Stomach (tissue), 8 donors: ENCODE measurements at regions not wholly inside any gene's neighbourhood (a gene's known extent, or its start where the extent isn't known, plus 50 kb on each side); places are given as distances from the start of the nearest gene placed in this dataset.

Source experiments
- DNase-seq, 2 donors: peaks; one replicate each; pipeline versions ENCODE4 v3.0.0 to v3.0.0-alpha.2; 2013 to 2019
- H3K27ac ChIP-seq, 5 donors: fragments of 200-600 bp in 4 of 5; sonication (generic) in 4 of 5; one replicate each; pipeline ENCODE4 v1.5.1; 2013 to 2019; ENCODE audit warnings: mild to moderate bottlenecking in 1 of 5, moderate library complexity in 1 of 5
- H3K27me3 ChIP-seq, 3 donors: fragments of 200-600 bp; sonication (generic); one replicate each; pipeline ENCODE4 v1.5.1; 2017 to 2019; ENCODE audit warnings: mixed run types in 1 of 3
- H3K36me3 ChIP-seq, 4 donors: fragments of 200-600 bp; sonication (generic); 1 replicate in 3 of 4; 2 replicates in 1 of 4; pipeline ENCODE4 v1.5.1; 2016 to 2019
- H3K4me1 ChIP-seq, 4 donors: fragments of 200-600 bp; sonication (generic); one replicate each; pipeline ENCODE4 v1.5.1; 2016 to 2019
- H3K4me3 ChIP-seq, 4 donors: fragments of 200-600 bp; sonication (generic) in 3 of 4; one replicate each; pipeline ENCODE4 v1.5.1; 2016 to 2019; ENCODE audit warnings: mild to moderate bottlenecking in 1 of 4
- H3K9me3 ChIP-seq, 4 donors: fragments of 200-600 bp; sonication (generic); one replicate each; pipeline ENCODE4 v1.5.1; 2016 to 2019
- CTCF ChIP-seq, 7 experiments: fragments of 450-650 bp in 4 of 7; fragments of 200-600 bp in 3 of 7; sonication (generic) in 3 of 7; IDR thresholded peaks; one replicate each; pipeline ENCODE4 v1.5.1; 2016 to 2019; ENCODE audit warnings: antibody characterized with exemption in 7 of 7, control low read depth in 2 of 7, mild to moderate bottlenecking in 1 of 7
- EP300 ChIP-seq: sonication (generic); formaldehyde crosslinking; IDR thresholded peaks from one replicate; pipeline ENCODE4 v1.6.1; 2017; ENCODE audit warnings: antibody characterized with exemption
- POLR2A ChIP-seq, 4 donors: fragments of 450-650 bp; IDR thresholded peaks; one replicate each; pipeline ENCODE4 v1.6.1; 2016; ENCODE audit warnings: antibody characterized with exemption in 4 of 4, control low read depth in 2 of 4, mild to moderate bottlenecking in 1 of 4, moderate library complexity in 1 of 4
- POLR2AphosphoS5 ChIP-seq, 3 donors: sonication (generic); formaldehyde crosslinking; IDR thresholded peaks; one replicate each; pipeline ENCODE4 v1.6.1; 2016; ENCODE audit warnings: antibody characterized with exemption in 3 of 3
- WGBS, 5 donors: extraction: QIAGEN DNeasy Blood & Tissue Kit in 3 of 5; methylation state at CpG; one replicate each; pipeline versions ENCODE4 v1.1.5 to v1.1.7; 2013 to 2018; 5-methylcytosine and 5-hydroxymethylcytosine counted together
- intact Hi-C: fragments of 100-400 bp; cut with DNase I; formaldehyde crosslinking; loops from one replicate; pipeline ENCODE4 v1.15.1; 2023; ENCODE audit warnings: low total_unique reads
- donor health status: healthy with polysubstance abuse.
- donor health status: Bipolar disorder and iron deficiency.
- donor health status: healthy.

- H3K27me3 ChIP-seq: peaks cover 0 to 82% (median 20%) of the 10 kb centered on the region in 3 donors
- intact Hi-C loops: no loop called here
- WGBS, 5 donors: 55 to 64% (median 57%) methylated on average over 3 to 5 of the region's 5 CpGs
Observed at GRCh38 chr3:127419182-127419581, 131.3 kb upstream of the PRR20G start.

GRCh38 chr3:127418560-127419147 is 130.8 kb upstream of the PRR20G start:
- Histone ChIP-seq H3K9me3 (no peaks in the 10 kb centered on the region), H3K4me3 (no peak overlapping the region), H3K4me1 (no peaks in the 10 kb centered on the region), H3K27ac (no peak overlapping the region), H3K27me3 (peaks cover 0 to 82% (median 26%) of the 10 kb centered on the region in 3 donors), H3K36me3 (no peaks in the 10 kb centered on the region)
- intact Hi-C loops: no loop called here
- WGBS, 5 donors: 56 to 81% (median 74%) methylated on average over 4 of the region's 4 CpGs
- DNase-seq: no peak
- TF ChIP-seq CTCF (IDR thresholded peaks at IDR 0.05) (no peak), EP300 (no peak), POLR2A (IDR thresholded peaks at IDR 0.05) (no peak), POLR2AphosphoS5 (IDR thresholded peaks at IDR 0.05) (no peak)

More at GRCh38 chr3:127419182-127419581, 131.3 kb upstream of the PRR20G start:
- TF ChIP-seq CTCF (IDR thresholded peaks at IDR 0.05) (no peak), POLR2A (IDR thresholded peaks at IDR 0.05) (no peak), EP300 (no peak), POLR2AphosphoS5 (IDR thresholded peaks at IDR 0.05) (no peak)
- Histone ChIP-seq H3K4me1 (no peaks in the 10 kb centered on the region), H3K36me3 (no peaks in the 10 kb centered on the region), H3K9me3 (no peaks in the 10 kb centered on the region), H3K27ac (no peak overlapping the region), H3K4me3 (no peak overlapping the region)
- DNase-seq: no peak

GRCh38 chr3:127417709-127418559 is 130.1 kb upstream of the PRR20G start:
- Histone ChIP-seq H3K9me3 (no peaks in the 10 kb centered on the region), H3K4me3 (no peak overlapping the region), H3K4me1 (no peaks in the 10 kb centered on the region), H3K27ac (no peak overlapping the region), H3K36me3 (no peaks in the 10 kb centered on the region), H3K27me3 (peaks cover 0 to 82% (median 26%) of the 10 kb centered on the region in 3 donors)
- 44 to 53% (median 50%) methylated on average over 10 of the region's 10 CpGs for WGBS, 5 donors
- peak in 1 of 2 donors; percentile 23 for DNase-seq
- TF ChIP-seq CTCF (IDR thresholded peaks at IDR 0.05): no peak
- no peak for TF ChIP-seq EP300
- TF ChIP-seq POLR2A (IDR thresholded peaks at IDR 0.05): no peak
- TF ChIP-seq POLR2AphosphoS5 (IDR thresholded peaks at IDR 0.05): no peak
- intact Hi-C loops: no loop called here

- intact Hi-C loops: no loop called here
- TF ChIP-seq POLR2A (IDR thresholded peaks at IDR 0.05): no peak
- no peak for TF ChIP-seq POLR2AphosphoS5 (IDR thresholded peaks at IDR 0.05)
- TF ChIP-seq CTCF (IDR thresholded peaks at IDR 0.05): no peak
- TF ChIP-seq EP300: no peak
- no peak overlapping the region for H3K4me3 ChIP-seq
- no peak overlapping the region for H3K27ac ChIP-seq
- 28 to 55% (median 46%) methylated on average over 2 of the region's 2 CpGs for WGBS, 5 donors
- H3K27me3 ChIP-seq: peaks cover 0 to 65% (median 8%) of the 10 kb centered on the region in 3 donors
- no peaks in the 10 kb centered on the region for H3K9me3 ChIP-seq
- H3K36me3 ChIP-seq: no peaks in the 10 kb centered on the region
- no peaks in the 10 kb centered on the region for H3K4me1 ChIP-seq
- no peak for DNase-seq
Observed at GRCh38 chr3:127413871-127414270, 126.0 kb upstream of the PRR20G start.
